BLaER1 treated with 17β-estradiol and CSF1 and Interleukin-3, amounts not matched to agents 10 nM and 100 nM (cell line): ENCODE measurements at regions not wholly inside any gene's neighbourhood (a gene's known extent, or its start where the extent isn't known, plus 50 kb on each side); places are given as distances from the start of the nearest gene placed in this dataset.

Experiments used
- H3K27ac ChIP-seq, 11 experiments: shearing (Covaris generic); formaldehyde crosslinking; 2 replicates each; pipeline ENCODE4 v1.8.1; 2022
- H3K27me3 ChIP-seq, 11 experiments: shearing (Covaris generic); formaldehyde crosslinking; 2 replicates each; pipeline ENCODE4 v1.8.1; 2022
- H3K36me3 ChIP-seq, 11 experiments: shearing (Covaris generic); formaldehyde crosslinking; 2 replicates each; pipeline ENCODE4 v1.8.1; 2022
- H3K4me1 ChIP-seq, 10 experiments: shearing (Covaris generic); formaldehyde crosslinking; 2 replicates each; pipeline ENCODE4 v1.8.1; 2022
- H3K4me2 ChIP-seq, 11 experiments: shearing (Covaris generic); formaldehyde crosslinking; 2 replicates each; pipeline ENCODE4 v1.8.1; 2022
- H3K4me3 ChIP-seq, 10 experiments: shearing (Covaris generic); formaldehyde crosslinking; 2 replicates each; pipeline ENCODE4 v1.8.1; 2022
- H3K9ac ChIP-seq, 11 experiments: shearing (Covaris generic); formaldehyde crosslinking; 2 replicates each; pipeline ENCODE4 v1.8.1; 2022
- H3K9me3 ChIP-seq, 11 experiments: shearing (Covaris generic); formaldehyde crosslinking; replicated peaks in 1 of 11; 2 replicates each; pipeline ENCODE4 v1.8.1; 2022
- H4K20me1 ChIP-seq, 11 experiments: shearing (Covaris generic); formaldehyde crosslinking; 2 replicates each; pipeline ENCODE4 v1.8.1; 2022
- Cebpa-rat ChIP-seq, 11 experiments: shearing (Covaris generic); IDR thresholded peaks; 2 replicates each; pipeline ENCODE4 v1.8.1; 2022

DNA sequence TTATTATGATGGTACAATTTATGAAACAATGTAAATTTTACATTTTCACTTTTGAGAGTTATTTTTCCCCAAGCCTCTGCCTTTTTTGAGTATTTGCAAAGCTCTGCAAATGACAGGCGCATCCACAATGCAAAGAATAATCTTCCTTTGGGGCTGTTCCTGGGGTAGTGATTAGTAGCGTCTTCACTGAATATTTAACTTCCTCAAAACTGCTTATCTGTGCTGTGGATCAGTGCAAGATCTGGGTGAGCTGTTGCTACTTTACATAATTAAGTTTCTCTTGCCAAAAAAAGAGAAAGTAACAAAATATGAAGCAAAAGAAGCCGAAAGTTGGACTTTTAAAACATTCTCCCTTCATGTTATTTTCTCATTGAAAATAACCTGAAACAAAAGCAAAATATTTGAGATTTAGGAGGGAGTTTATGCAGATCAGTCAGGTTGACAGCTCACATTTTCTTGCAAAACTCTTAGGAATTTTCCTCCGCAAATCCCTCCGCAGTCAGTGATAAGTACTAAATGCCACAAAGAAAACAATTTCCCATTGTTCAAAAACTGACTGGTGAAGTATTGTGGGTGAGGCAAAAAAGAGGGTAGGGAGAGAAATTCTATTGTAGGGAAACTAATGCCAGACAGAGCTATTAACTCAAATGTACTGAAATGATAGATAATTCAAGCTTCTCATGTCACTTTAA, 276.4 kb upstream of the B3GALT2 start:
- Histone ChIP-seq H4K20me1 (no peaks in the 10 kb centered on the region), H3K27me3 (no peaks in the 10 kb centered on the region), H3K9me3 (no peaks in the 10 kb centered on the region), H3K4me3 (no peak overlapping the region), H3K4me1 (no peaks in the 10 kb centered on the region), H3K27ac (no peak overlapping the region), H3K4me2 (no peak overlapping the region), H3K36me3 (no peaks in the 10 kb centered on the region), H3K9ac (no peak overlapping the region)
- no peak for TF ChIP-seq Cebpa-rat (IDR thresholded peaks at IDR 0.05)

GRCh38 chr1:193458628-193459027, 272.2 kb upstream of the B3GALT2 start:
- no peaks in the 10 kb centered on the region for H3K36me3 ChIP-seq
- no peaks in the 10 kb centered on the region for H4K20me1 ChIP-seq
- H3K9me3 ChIP-seq: no peaks in the 10 kb centered on the region
- no peak overlapping the region for H3K27ac ChIP-seq
- no peak overlapping the region for H3K4me3 ChIP-seq
- no peak for TF ChIP-seq Cebpa-rat (IDR thresholded peaks at IDR 0.05)
- no peaks in the 10 kb centered on the region for H3K4me1 ChIP-seq
- no peak overlapping the region for H3K9ac ChIP-seq
- H3K27me3 ChIP-seq: no peaks in the 10 kb centered on the region
- H3K4me2 ChIP-seq: no peak overlapping the region

- Histone ChIP-seq H3K27me3 (no peaks in the 10 kb centered on the region), H3K4me2 (no peak overlapping the region), H3K27ac (no peak overlapping the region)
These were observed 271.3 kb upstream of the B3GALT2 start for GRCh38 chr1:193457676-193458075.

GRCh38 chr1:193456811-193457280, 270.4 kb upstream of the B3GALT2 start:
- H3K4me2 ChIP-seq: no peak overlapping the region
- H3K36me3 ChIP-seq: no peaks in the 10 kb centered on the region
- TF ChIP-seq Cebpa-rat (IDR thresholded peaks at IDR 0.05): no peak

More at GRCh38 chr1:193457676-193458075, 271.3 kb upstream of the B3GALT2 start:
- no peak for TF ChIP-seq Cebpa-rat (IDR thresholded peaks at IDR 0.05)
- Histone ChIP-seq H3K9me3 (no peaks in the 10 kb centered on the region), H3K36me3 (no peaks in the 10 kb centered on the region), H3K9ac (no peak overlapping the region), H3K4me1 (no peaks in the 10 kb centered on the region), H3K4me3 (no peak overlapping the region), H4K20me1 (no peaks in the 10 kb centered on the region)

GRCh38 chr1:193451606-193452005, 265.2 kb upstream of the B3GALT2 start:
- TF ChIP-seq Cebpa-rat (IDR thresholded peaks at IDR 0.05): no peak
- Histone ChIP-seq H3K9ac (no peak overlapping the region), H3K4me1 (peaks cover 0 to 6% (median 0%) of the 10 kb centered on the region in 10 experiments; a peak in 2 of 20 replicates), H3K36me3 (no peaks in the 10 kb centered on the region), H3K27ac (no peak overlapping the region), H4K20me1 (no peaks in the 10 kb centered on the region), H3K4me3 (no peak overlapping the region), H3K9me3 (no peaks in the 10 kb centered on the region), H3K27me3 (no peaks in the 10 kb centered on the region), H3K4me2 (no peak overlapping the region)

More at GRCh38 chr1:193456811-193457280, 270.4 kb upstream of the B3GALT2 start:
- Histone ChIP-seq H3K27ac (no peak overlapping the region), H4K20me1 (no peaks in the 10 kb centered on the region), H3K4me3 (no peak overlapping the region), H3K27me3 (no peaks in the 10 kb centered on the region), H3K4me1 (no peaks in the 10 kb centered on the region), H3K9ac (no peak overlapping the region), H3K9me3 (no peaks in the 10 kb centered on the region)

DNA sequence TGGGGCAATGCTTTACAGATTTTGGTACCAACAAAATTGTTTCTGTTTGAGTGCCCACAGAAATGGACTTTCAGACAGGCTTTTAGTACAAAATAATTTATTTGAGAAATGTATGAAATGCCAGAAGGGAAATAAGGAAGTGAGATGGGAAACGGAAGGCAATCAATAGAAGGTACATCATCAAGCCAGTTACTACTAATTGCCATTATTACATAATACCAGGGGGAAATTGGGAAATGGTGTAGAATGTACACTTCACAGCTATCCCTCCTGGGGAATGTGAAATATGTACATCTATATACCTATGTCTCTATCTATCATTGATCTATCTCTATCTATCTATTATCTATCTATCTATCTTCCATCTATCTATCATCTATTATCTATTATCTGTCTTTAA, 264.6 kb upstream of the B3GALT2 start:
- Histone ChIP-seq H3K27me3 (no peaks in the 10 kb centered on the region), H3K4me1 (peaks cover 0 to 6% (median 0%) of the 10 kb centered on the region in 10 experiments; a peak in 2 of 20 replicates), H3K9me3 (no peaks in the 10 kb centered on the region), H3K9ac (no peak overlapping the region), H3K27ac (no peak overlapping the region), H3K4me2 (no peak overlapping the region), H3K36me3 (no peaks in the 10 kb centered on the region), H4K20me1 (no peaks in the 10 kb centered on the region), H3K4me3 (no peak overlapping the region)
- no peak for TF ChIP-seq Cebpa-rat (IDR thresholded peaks at IDR 0.05)

GRCh38 chr1:193448682-193449461, 262.5 kb upstream of the B3GALT2 start:
- H3K4me2 ChIP-seq: no peak overlapping the region
- no peaks in the 10 kb centered on the region for H3K9me3 ChIP-seq
- H4K20me1 ChIP-seq: no peaks in the 10 kb centered on the region
- peaks cover 0 to 6% (median 0%) of the 10 kb centered on the region in 10 experiments; a peak in 2 of 20 replicates for H3K4me1 ChIP-seq
- H3K9ac ChIP-seq: no peak overlapping the region
- TF ChIP-seq Cebpa-rat (IDR thresholded peaks at IDR 0.05): no peak
- no peaks in the 10 kb centered on the region for H3K36me3 ChIP-seq
- no peak overlapping the region for H3K4me3 ChIP-seq
- no peaks in the 10 kb centered on the region for H3K27me3 ChIP-seq
- no peak overlapping the region for H3K27ac ChIP-seq

DNA sequence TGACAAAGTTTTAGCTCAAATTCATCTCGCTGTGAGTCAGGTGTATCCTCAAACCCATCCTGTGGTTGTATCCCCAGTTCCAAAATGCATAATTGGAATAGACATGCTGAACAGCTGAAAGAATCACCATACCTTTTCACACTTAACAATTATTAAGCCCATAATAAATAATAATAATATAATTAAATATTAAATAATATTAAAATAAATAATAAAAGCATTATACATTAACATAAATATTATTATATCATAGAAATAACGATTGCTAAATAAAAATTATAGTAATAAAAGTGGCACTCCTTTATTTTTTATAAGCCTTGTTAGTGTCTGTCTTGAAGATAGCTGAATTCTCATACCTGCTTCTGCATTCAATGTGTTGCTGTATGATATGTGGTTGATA, 257.5 kb upstream of the B3GALT2 start:
- H3K9me3 ChIP-seq: no peaks in the 10 kb centered on the region
- no peaks in the 10 kb centered on the region for H4K20me1 ChIP-seq
- no peak overlapping the region for H3K4me2 ChIP-seq
- H3K4me1 ChIP-seq: peaks cover 0 to 2% (median 0%) of the 10 kb centered on the region in 10 experiments; a peak in 2 of 20 replicates
- H3K36me3 ChIP-seq: no peaks in the 10 kb centered on the region
- H3K4me3 ChIP-seq: no peak overlapping the region
- no peak overlapping the region for H3K27ac ChIP-seq
- TF ChIP-seq Cebpa-rat (IDR thresholded peaks at IDR 0.05): no peak
- no peak overlapping the region for H3K9ac ChIP-seq
- H3K27me3 ChIP-seq: no peaks in the 10 kb centered on the region

GRCh38 chr1:193438771-193439170, 252.4 kb upstream of the B3GALT2 start:
- Histone ChIP-seq H3K4me1 (no peaks in the 10 kb centered on the region), H3K9me3 (peaks cover 3 to 18% (median 6%) of the 10 kb centered on the region in 11 experiments), H3K27ac (no peak overlapping the region), H3K4me3 (no peak overlapping the region), H4K20me1 (no peaks in the 10 kb centered on the region), H3K36me3 (no peaks in the 10 kb centered on the region), H3K27me3 (no peaks in the 10 kb centered on the region), H3K9ac (no peak overlapping the region), H3K4me2 (no peak overlapping the region)
- TF ChIP-seq Cebpa-rat (IDR thresholded peaks at IDR 0.05): no peak
